ENCODE measurements at regions not wholly inside any gene's neighbourhood (a gene's known extent, or its start where the extent isn't known, plus 50 kb on each side); places are given as distances from the start of the nearest gene placed in this dataset.

DNA sequence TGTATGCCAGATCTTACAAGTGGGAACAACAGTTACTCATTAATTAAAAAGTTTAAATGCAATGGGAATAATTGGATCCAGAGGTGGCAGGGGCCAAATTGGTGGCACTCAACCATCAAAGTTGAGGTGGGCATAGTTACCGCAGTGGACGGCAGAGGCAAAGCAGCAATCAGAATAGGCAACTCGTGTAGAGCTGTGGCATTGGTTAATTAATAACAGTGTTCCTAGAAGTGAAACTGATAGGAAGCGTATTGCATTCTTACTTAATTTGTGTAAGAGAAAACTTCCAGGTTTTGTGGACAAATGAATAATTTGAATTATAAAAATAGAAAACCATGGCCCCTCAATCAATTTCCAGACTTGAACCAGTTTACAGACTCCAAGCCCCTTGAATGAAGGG lies 1068.2 kb upstream of the ACVR2A start:
- ATAC-seq (ENCODE audit: low FRiP score): no peak
- WGBS, 2 donors: 90 to 96% methylated on average over 4 of the region's 4 CpGs

DNA sequence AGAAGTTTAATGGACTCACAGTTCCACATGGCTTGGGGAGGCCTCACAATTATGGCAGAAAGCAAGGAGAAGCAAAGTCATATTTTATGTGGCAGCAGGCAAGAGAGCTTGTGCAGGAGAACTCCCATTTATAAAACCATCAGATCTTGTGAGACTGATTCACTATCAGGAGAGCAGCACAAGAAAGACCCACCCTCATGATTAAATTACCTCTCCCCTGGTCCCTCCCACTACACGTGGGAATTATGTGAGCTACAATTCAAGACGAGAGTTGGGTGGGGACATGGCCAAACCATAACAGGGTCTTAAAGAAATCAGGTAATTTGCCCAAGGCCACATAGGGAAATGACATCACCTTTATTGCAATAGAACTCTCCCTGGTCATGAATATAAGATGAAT lies 1073.3 kb upstream of the ACVR2A start:
- ATAC-seq (ENCODE audit: low FRiP score) (no peak), DNase-seq (no peak)
- Histone ChIP-seq H3K9me3 (ENCODE audit: control insufficient read depth, low read length) (no peaks in the 10 kb centered on the region), H3K4me3 (ENCODE audit: low read length in 2 of 2) (no peak overlapping the region), H3K4me1 (ENCODE audit: control insufficient read depth in 1 of 2, insufficient read depth in 2 of 2, low read length in 2 of 2) (no peaks in the 10 kb centered on the region), H3K27me3 (ENCODE audit: control insufficient read depth in 1 of 2, insufficient read depth in 2 of 2, low read length in 1 of 2) (no peaks in the 10 kb centered on the region), H3K36me3 (ENCODE audit: control insufficient read depth in 1 of 2, insufficient read depth in 2 of 2, low read length in 1 of 2) (no peaks in the 10 kb centered on the region), H3K27ac (ENCODE audit: low read depth in 1 of 2, low read length in 2 of 2) (no peak overlapping the region)
- 41 to 44% methylated on average over 2 of the region's 2 CpGs for WGBS, 2 donors
- intact Hi-C loops (cut with DNase I): no loop called here

More for the DNA sequence above, 1068.2 kb upstream of the ACVR2A start:
- peaks cover 1% of the 10 kb centered on the region for H3K9me3 ChIP-seq (ENCODE audit: control insufficient read depth, low read length)
- H3K27ac ChIP-seq (ENCODE audit: low read depth in 1 of 2, low read length in 2 of 2): no peak overlapping the region
- no peaks in the 10 kb centered on the region for H3K27me3 ChIP-seq (ENCODE audit: control insufficient read depth in 1 of 2, insufficient read depth in 2 of 2, low read length in 1 of 2)
- no peak for DNase-seq
- H3K4me1 ChIP-seq (ENCODE audit: control insufficient read depth in 1 of 2, insufficient read depth in 2 of 2, low read length in 2 of 2): no peaks in the 10 kb centered on the region
- intact Hi-C loops (cut with DNase I): no loop called here
- H3K4me3 ChIP-seq (ENCODE audit: low read length in 2 of 2): no peak overlapping the region
- H3K36me3 ChIP-seq (ENCODE audit: control insufficient read depth in 1 of 2, insufficient read depth in 2 of 2, low read length in 1 of 2): no peaks in the 10 kb centered on the region

DNA sequence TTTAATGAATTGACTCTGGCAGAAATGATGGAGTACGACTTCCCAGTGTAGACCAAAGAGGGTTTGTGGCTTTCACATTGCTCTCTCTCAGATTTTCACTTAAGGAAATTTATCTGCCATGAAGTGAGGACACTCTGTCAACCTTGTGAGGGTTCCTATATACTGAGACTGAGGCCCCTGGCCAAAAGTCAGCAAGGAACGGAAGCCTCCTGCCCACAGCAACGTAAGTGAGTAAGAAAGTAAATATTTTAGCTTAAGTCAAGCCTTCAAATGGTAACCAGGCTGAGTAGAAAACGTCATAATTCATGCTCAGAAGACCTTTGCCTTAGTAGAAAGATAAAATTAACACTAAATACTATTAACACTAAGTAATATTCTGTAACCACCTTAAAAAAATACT lies 1080.5 kb upstream of the ACVR2A start:
- no peaks in the 10 kb centered on the region for H3K36me3 ChIP-seq (ENCODE audit: control insufficient read depth in 1 of 2, insufficient read depth in 2 of 2, low read length in 1 of 2)
- intact Hi-C loops (cut with DNase I): no loop called here
- H3K9me3 ChIP-seq (ENCODE audit: control insufficient read depth, low read length): no peaks in the 10 kb centered on the region
- 31 to 41% methylated on average over 4 of the region's 4 CpGs for WGBS, 2 donors
- H3K4me3 ChIP-seq (ENCODE audit: low read length in 2 of 2): no peak overlapping the region
- ATAC-seq (ENCODE audit: low FRiP score) (no peak), DNase-seq (no peak)
- no peak overlapping the region for H3K27ac ChIP-seq (ENCODE audit: low read depth in 1 of 2, low read length in 2 of 2)
- no peaks in the 10 kb centered on the region for H3K27me3 ChIP-seq (ENCODE audit: control insufficient read depth in 1 of 2, insufficient read depth in 2 of 2, low read length in 1 of 2)
- no peaks in the 10 kb centered on the region for H3K4me1 ChIP-seq (ENCODE audit: control insufficient read depth in 1 of 2, insufficient read depth in 2 of 2, low read length in 2 of 2)

DNA sequence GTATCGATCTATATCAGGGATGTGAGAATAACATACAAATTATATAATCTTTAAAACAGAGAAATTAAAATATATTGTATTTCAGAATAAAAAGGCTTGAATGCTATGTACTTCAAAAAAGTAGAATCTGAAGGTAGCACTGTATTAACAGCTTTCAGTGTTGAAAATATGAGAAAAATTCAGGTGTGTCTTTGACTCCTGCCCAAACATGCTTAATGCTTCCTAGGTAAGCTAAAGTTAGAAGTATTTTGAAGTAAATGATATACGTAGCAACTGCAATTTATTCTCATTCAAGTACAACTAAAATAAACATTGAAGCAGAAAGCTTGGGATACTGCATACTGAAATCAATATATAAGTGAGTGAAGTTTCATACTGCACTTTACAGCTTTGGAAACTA lies 1082.0 kb upstream of the ACVR2A start:
- Histone ChIP-seq H3K9me3 (ENCODE audit: control insufficient read depth, low read length) (no peaks in the 10 kb centered on the region), H3K36me3 (ENCODE audit: control insufficient read depth in 1 of 2, insufficient read depth in 2 of 2, low read length in 1 of 2) (no peaks in the 10 kb centered on the region), H3K27me3 (ENCODE audit: control insufficient read depth in 1 of 2, insufficient read depth in 2 of 2, low read length in 1 of 2) (no peaks in the 10 kb centered on the region), H3K27ac (ENCODE audit: low read depth in 1 of 2, low read length in 2 of 2) (no peak overlapping the region), H3K4me1 (ENCODE audit: control insufficient read depth in 1 of 2, insufficient read depth in 2 of 2, low read length in 2 of 2) (no peaks in the 10 kb centered on the region), H3K4me3 (ENCODE audit: low read length in 2 of 2) (no peak overlapping the region)
- DNase-seq (no peak), ATAC-seq (ENCODE audit: low FRiP score) (no peak)
- WGBS, 2 donors: 52 to 66% methylated on average over 2 of the region's 2 CpGs
- intact Hi-C loops (cut with DNase I): no loop called here

DNA sequence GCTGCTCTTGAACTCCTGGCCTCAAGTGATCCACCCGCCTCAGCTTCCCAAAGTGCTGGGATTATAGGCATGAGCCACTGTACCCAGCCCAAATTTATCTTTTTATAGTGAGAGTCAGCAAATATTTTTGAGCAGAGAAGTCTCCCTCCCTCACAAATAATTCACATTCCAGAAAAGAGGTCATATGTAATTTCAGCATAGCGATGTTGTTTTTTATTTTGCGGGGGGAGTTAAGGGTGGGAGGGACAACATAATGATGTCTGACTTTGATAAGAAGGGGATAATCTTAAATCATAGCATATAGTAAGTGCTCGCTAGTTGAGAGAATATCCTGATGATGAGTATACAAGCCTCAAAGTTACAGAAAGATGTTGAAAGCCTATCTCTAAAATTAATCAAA lies 1090.2 kb upstream of the ACVR2A start:
- no peak overlapping the region for H3K4me3 ChIP-seq (ENCODE audit: low read length in 2 of 2)
- DNase-seq (no peak), ATAC-seq (ENCODE audit: low FRiP score) (no peak)
- H3K36me3 ChIP-seq (ENCODE audit: control insufficient read depth in 1 of 2, insufficient read depth in 2 of 2, low read length in 1 of 2): no peaks in the 10 kb centered on the region
- H3K27me3 ChIP-seq (ENCODE audit: control insufficient read depth in 1 of 2, insufficient read depth in 2 of 2, low read length in 1 of 2): no peaks in the 10 kb centered on the region
- intact Hi-C loops (cut with DNase I): no loop called here
- 19 to 26% methylated on average over 4 of the region's 4 CpGs for WGBS, 2 donors
- no peaks in the 10 kb centered on the region for H3K4me1 ChIP-seq (ENCODE audit: control insufficient read depth in 1 of 2, insufficient read depth in 2 of 2, low read length in 2 of 2)
- no peak overlapping the region for H3K27ac ChIP-seq (ENCODE audit: low read depth in 1 of 2, low read length in 2 of 2)
- H3K9me3 ChIP-seq (ENCODE audit: control insufficient read depth, low read length): peaks cover 2% of the 10 kb centered on the region

DNA sequence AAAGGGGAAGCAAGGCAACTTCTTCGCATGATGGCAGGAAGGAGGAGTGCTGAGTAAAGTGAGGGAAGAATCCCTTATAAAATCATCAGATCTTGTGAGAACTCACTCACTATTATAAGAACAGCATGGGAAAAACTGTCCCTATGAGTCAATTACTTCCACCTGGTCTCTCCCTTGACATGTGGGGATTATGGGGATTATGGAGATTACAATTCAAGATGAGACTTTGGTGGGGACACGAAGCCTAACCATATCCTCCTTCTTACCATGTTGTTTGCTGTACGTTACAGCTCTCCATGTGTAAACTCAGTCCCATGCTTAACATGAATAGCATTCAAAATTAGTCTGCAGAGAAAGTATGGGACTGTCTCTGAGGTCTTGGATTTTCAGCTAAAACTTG lies 1096.8 kb upstream of the ACVR2A start:
- intact Hi-C loops (cut with DNase I): no loop called here
- no peak overlapping the region for H3K27ac ChIP-seq (ENCODE audit: low read depth in 1 of 2, low read length in 2 of 2)
- no peak for DNase-seq
- no peak for ATAC-seq (ENCODE audit: low FRiP score)
- no peak overlapping the region for H3K4me3 ChIP-seq (ENCODE audit: low read length in 2 of 2)
- no peaks in the 10 kb centered on the region for H3K9me3 ChIP-seq (ENCODE audit: control insufficient read depth, low read length)
- no peaks in the 10 kb centered on the region for H3K36me3 ChIP-seq (ENCODE audit: control insufficient read depth in 1 of 2, insufficient read depth in 2 of 2, low read length in 1 of 2)
- H3K27me3 ChIP-seq (ENCODE audit: control insufficient read depth in 1 of 2, insufficient read depth in 2 of 2, low read length in 1 of 2): no peaks in the 10 kb centered on the region
- no peaks in the 10 kb centered on the region for H3K4me1 ChIP-seq (ENCODE audit: control insufficient read depth in 1 of 2, insufficient read depth in 2 of 2, low read length in 2 of 2)
- WGBS, 2 donors: 80 to 84% methylated on average over 3 of the region's 3 CpGs

DNA sequence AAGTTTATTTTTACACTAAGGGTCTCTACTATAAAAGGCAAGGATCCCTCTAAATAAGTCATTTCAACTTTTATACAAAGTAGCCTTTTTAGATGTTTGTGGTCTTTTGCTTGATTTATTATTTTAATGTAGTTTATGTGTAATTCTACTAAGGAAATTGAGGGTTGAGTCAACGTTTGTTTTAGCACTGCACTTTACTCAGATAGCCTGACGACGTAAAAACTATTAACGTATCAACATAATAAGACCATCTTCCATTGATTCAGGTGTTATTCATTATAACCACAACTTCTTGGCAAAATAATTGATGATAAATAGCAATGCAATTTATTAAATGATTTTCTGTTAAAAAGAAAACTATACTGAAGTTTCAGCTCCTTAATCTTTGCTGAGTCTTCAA lies 1103.6 kb upstream of the ACVR2A start:
- ATAC-seq (ENCODE audit: low FRiP score) (no peak), DNase-seq (no peak)
- Histone ChIP-seq H3K9me3 (ENCODE audit: control insufficient read depth, low read length) (no peaks in the 10 kb centered on the region), H3K36me3 (ENCODE audit: control insufficient read depth in 1 of 2, insufficient read depth in 2 of 2, low read length in 1 of 2) (no peaks in the 10 kb centered on the region), H3K27ac (ENCODE audit: low read depth in 1 of 2, low read length in 2 of 2) (no peak overlapping the region), H3K27me3 (ENCODE audit: control insufficient read depth in 1 of 2, insufficient read depth in 2 of 2, low read length in 1 of 2) (no peaks in the 10 kb centered on the region), H3K4me3 (ENCODE audit: low read length in 2 of 2) (no peak overlapping the region), H3K4me1 (ENCODE audit: control insufficient read depth in 1 of 2, insufficient read depth in 2 of 2, low read length in 2 of 2) (no peaks in the 10 kb centered on the region)
- intact Hi-C loops (cut with DNase I): no loop called here
- 23 to 38% methylated on average over 4 of the region's 4 CpGs for WGBS, 2 donors

DNA sequence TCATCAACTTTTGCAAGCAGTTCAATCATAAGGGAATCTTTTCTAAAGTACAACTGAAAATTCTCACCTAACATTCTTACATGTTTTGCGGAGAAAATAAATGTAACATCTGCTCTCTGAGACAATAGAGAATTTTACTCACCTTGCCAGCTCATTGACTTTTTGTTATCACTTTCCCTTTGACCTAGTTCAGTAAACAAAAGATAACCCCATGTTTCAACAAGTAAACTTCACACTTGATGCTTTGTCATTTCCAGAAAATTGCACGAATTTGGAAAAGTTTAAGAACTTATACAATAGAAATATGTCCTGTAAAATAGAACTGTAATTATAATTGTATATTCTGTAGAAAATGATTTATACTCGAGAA lies 1110.0 kb upstream of the ACVR2A start:
- Histone ChIP-seq H3K9me3 (ENCODE audit: control insufficient read depth, low read length) (no peaks in the 10 kb centered on the region), H3K36me3 (ENCODE audit: control insufficient read depth in 1 of 2, insufficient read depth in 2 of 2, low read length in 1 of 2) (no peaks in the 10 kb centered on the region), H3K4me3 (ENCODE audit: low read length in 2 of 2) (no peak overlapping the region), H3K4me1 (ENCODE audit: control insufficient read depth in 1 of 2, insufficient read depth in 2 of 2, low read length in 2 of 2) (no peaks in the 10 kb centered on the region), H3K27me3 (ENCODE audit: control insufficient read depth in 1 of 2, insufficient read depth in 2 of 2, low read length in 1 of 2) (no peaks in the 10 kb centered on the region), H3K27ac (ENCODE audit: low read depth in 1 of 2, low read length in 2 of 2) (no peak overlapping the region)
- intact Hi-C loops (cut with DNase I): loop anchor here in 1 of 2 donors (10.0 kb wide), 1 partner anchor 1180 kb away; no protein-coding TSS in a partner anchor
- 76 to 79% methylated on average over 3 of the region's 3 CpGs for WGBS, 2 donors
- DNase-seq (no peak), ATAC-seq (ENCODE audit: low FRiP score) (no peak)

DNA sequence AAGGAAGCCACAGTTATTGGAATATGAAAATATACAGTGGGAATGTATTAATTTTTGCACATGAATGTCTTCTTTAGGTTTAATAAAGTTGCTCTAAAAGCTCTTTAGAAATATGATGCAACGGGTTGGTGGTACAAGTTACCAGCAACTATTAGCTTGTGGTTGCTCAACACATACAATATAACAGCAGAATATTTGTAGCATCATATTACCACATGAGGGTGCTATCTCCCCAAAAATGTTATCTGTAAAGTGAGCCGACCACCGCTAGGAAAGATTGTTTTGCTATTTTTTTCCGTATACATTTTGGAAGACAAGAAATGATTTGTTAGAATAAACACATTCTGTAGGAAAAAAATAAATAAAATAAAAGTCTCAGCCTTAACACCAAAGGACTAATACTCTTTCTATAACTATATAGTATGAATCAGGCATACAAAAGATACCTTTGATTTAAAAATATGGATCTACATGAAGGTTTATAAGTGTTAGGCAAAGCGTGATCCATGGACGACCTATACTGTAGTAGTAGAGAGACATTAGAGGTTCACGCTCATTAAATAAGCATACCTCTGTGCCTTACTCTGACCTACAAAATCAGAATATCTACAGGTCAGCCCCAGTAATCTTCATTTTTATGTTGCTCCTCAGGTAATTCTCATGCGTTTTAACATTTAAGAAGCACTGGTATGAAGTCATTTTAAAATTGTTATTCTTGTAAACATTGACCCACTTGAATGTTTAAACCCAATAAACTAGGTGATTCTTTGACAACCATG lies 1110.6 kb upstream of the ACVR2A start:
- Histone ChIP-seq H3K9me3 (ENCODE audit: control insufficient read depth, low read length) (no peaks in the 10 kb centered on the region), H3K27me3 (ENCODE audit: control insufficient read depth in 1 of 2, insufficient read depth in 2 of 2, low read length in 1 of 2) (no peaks in the 10 kb centered on the region), H3K4me3 (ENCODE audit: low read length in 2 of 2) (no peak overlapping the region), H3K27ac (ENCODE audit: low read depth in 1 of 2, low read length in 2 of 2) (no peak overlapping the region), H3K4me1 (ENCODE audit: control insufficient read depth in 1 of 2, insufficient read depth in 2 of 2, low read length in 2 of 2) (no peaks in the 10 kb centered on the region), H3K36me3 (ENCODE audit: control insufficient read depth in 1 of 2, insufficient read depth in 2 of 2, low read length in 1 of 2) (no peaks in the 10 kb centered on the region)
- intact Hi-C loops (cut with DNase I): loop anchor here in 1 of 2 donors (10.0 kb wide), 1 partner anchor 1181 kb away; no protein-coding TSS in a partner anchor
- no peak for DNase-seq
- peak; percentile 62 for ATAC-seq (ENCODE audit: low FRiP score)
- WGBS, 2 donors: 23 to 24% methylated on average over 8 of the region's 8 CpGs
